ENCODE measurements at regions not wholly inside any gene's neighbourhood (a gene's known extent, or its start where the extent isn't known, plus 50 kb on each side); places are given as distances from the start of the nearest gene placed in this dataset.

DNA sequence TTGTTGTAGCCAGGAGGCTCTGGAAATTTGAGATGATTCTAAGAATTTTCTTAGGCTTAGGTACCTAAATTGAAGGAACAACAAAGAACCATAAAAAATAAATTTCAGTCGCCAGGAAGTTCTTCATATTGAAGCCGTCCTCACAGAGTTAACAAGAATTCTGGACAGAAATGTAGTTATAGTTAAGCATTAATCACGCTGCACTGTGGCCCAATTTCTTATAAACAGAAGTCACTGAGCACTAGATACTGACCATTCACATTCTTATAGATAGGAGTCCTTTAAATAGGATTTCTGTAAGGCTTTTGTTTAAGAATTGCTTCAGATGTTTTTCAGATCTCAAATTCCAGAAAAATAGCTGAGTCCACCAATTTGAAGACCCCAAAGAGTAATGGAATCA lies 256.2 kb upstream of the PITRM1 start:
- no peak for DNase-seq (ENCODE audit: low read depth in 2 of 2)

DNA sequence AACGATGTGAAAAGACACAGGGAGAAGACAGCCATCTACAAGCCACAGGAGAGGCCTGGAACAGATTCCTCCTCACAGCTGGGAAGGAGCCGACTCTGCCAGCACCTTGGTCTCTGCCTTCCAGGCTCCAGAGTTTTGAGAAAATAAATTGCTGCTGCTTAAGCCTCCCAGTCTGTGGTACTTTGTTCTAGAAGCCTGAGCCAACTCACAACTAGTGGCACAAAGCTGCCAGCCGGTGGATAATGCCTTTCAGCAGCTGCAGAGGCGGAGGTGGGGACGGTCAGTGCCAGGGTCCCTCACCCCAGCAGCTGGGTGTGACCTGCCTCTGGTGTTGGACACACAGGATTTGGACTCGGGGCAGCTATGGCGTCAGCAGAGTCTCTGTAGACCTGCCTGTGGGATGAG lies 255.4 kb upstream of the PITRM1 start:
- DNase-seq (ENCODE audit: low read depth in 2 of 2) = no peak

GRCh38 chr10:3427347-3427746 lies 254.8 kb upstream of the PITRM1 start:
- peak in 1 of 2 experiments; percentile 32 for DNase-seq (ENCODE audit: low read depth in 2 of 2)

DNA sequence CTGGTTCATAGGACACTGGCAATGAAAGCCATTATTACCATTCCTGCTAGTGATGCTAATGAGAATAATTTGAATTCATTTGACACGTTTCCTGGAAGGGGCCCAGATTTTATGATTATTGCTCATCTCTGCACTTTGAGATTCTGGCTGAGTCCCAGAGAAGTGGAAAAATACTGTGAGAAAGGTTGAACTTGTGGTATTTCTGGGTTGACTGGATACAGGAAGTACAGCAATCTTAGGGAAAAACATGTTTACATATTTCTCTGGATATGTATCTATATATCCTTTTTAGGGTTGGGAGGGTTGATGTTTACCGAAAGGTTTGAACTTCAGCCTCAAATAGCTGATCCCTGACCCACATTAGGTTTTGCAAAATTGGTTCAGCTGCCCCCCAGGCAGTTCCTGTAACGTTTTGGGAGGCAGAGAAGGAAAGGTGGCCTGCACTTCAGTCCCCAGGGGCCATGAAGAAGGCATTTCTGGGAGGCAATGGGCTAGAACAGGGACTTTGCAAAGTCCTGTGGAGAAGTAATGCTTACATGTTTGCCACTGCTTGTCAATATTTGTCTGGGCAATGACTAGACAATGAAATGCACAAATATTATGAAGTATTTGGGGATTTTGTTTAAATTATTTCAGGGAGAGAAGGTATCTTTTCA lies 253.7 kb upstream of the PITRM1 start:
- peak; percentile 91 to 92 for DNase-seq (ENCODE audit: low read depth in 2 of 2)

DNA sequence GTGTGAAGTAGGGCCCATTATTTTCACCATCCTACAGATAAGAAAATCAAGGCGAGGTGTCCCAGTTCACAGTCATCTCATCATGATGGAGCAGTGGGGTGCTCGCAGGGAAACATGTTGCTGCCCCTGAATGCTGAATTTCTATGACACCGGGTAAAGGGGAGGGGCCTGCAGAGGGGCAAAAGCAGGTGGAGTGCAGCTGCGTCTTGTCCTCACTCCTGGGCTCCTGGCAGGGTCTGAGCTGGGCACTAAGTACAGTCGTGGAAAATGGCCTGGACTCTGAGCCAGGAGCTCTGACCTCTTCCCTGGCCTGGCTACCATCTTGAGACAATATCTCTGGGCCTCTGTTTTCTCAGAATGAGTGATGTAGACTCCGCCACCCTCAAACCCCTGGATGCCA lies 253.1 kb upstream of the PITRM1 start:
- no peak for DNase-seq (ENCODE audit: low read depth in 2 of 2)

- no peak for DNase-seq (ENCODE audit: low read depth in 2 of 2)
Measured at GRCh38 chr10:3425261-3425660, 252.7 kb upstream of the PITRM1 start.

- no peak for DNase-seq (ENCODE audit: low read depth in 2 of 2)
Measured at GRCh38 chr10:3424111-3424851, 251.7 kb upstream of the PITRM1 start.

GRCh38 chr10:3423384-3423783 lies 250.8 kb upstream of the PITRM1 start:
- DNase-seq (ENCODE audit: low read depth in 2 of 2) = no peak

- no peak for DNase-seq (ENCODE audit: low read depth in 2 of 2)
Measured at GRCh38 chr10:3422282-3422681, 249.7 kb upstream of the PITRM1 start.

DNA sequence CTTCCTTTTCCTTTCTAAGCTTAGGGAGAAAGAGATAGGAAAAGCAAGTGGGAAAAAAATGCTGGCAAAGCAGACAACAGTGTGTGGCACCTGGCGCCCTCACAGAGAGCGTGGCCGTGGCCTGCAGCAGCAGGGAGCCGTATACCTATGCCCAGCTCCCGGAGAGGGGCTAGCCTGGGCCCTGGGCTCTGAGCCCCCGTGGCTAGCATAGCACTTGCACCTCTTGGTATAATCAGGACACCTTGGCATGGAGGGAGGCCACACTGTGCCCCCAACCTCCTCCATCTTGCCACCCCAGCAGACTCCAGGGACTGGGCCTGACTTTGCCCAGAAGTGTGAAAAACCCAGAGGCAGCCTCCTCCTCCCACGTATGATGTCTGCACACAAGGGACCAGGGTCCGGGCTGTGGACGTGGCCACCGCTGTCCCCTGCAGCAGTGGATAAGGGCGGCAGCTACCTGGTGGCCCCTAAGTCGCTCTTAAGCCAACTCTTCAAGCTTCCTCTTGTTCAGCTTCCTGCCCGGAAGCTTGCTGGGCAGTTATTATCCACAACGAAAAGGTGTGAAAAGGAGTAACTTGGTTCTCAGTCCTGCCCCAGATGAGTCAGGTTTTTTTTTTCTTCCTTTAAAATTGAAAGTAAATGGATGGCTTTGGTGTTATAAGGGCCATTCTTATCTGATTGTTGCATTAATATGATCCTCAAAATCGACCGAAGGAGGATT lies 249.1 kb upstream of the PITRM1 start:
- DNase-seq (ENCODE audit: low read depth in 2 of 2) = no peak

GRCh38 chr10:3420527-3421469 lies 248.2 kb upstream of the PITRM1 start:
- DNase-seq (ENCODE audit: low read depth in 2 of 2) = no peak

DNA sequence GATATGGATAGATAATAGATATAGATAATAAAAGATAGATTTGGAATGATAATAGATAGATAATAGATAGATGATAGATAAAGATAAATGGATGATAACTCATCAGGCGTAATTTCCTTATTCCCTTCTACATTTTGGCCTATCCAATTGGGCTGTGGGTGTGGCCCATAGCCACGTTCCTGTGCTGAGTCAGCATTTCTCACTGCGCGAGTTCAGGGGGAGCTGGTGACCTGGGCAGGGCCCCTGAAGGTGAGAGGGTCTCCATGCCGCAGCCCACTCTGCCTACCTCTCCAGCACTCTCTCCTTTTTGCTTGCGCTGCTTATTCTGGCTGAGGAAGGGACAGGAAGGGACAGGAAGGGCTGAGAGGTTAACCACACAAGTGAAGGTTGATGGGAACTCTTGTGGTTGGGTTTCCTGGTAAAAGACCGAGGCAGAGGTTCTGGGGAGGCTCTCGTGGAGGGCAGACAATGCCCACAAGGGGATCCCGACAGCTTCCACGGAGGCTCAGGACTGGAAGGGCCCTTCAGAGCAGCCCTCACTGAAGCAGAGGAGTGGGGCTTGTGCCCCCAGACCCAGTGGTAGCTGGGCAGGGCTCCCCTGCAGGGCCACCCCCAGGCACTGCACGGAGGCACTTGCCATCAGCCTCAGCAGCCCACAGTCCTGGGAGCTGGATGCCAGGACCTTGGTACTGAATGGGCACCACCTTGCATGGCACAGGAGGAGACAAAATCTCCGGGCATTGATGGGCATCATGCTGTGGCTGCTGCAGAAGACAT lies 247.3 kb upstream of the PITRM1 start:
- no peak for DNase-seq (ENCODE audit: low read depth in 2 of 2)

- DNase-seq (ENCODE audit: low read depth in 2 of 2) = no peak
Measured at GRCh38 chr10:3418926-3419325, 246.3 kb upstream of the PITRM1 start.

GRCh38 chr10:3418041-3418754 lies 245.6 kb upstream of the PITRM1 start:
- DNase-seq (ENCODE audit: low read depth in 2 of 2) = no peak

DNA sequence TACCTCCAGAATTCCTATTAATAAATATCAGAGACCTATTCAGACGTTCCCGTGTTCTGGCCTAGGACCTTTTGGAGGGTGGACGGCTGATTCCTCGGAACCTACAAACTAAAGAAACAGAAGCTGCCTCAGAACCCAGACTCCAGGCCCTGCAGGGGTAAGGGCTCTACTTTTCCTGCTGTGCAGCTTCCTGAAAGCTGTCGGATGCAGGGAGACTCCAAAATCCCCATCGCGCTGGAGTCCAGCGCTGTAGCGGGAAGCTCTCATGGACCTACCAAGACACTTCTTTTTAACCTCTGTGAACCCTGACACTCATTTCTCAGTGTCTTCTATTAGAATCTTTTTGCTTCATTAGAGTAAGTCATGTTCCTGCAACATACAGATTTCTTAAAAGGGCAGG lies 244.5 kb upstream of the PITRM1 start:
- DNase-seq (ENCODE audit: low read depth in 2 of 2) = no peak

- no peak for DNase-seq (ENCODE audit: low read depth in 2 of 2)
Measured at GRCh38 chr10:3415878-3416605, 243.5 kb upstream of the PITRM1 start.

GRCh38 chr10:3415038-3415736 lies 242.6 kb upstream of the PITRM1 start:
- DNase-seq (ENCODE audit: low read depth in 2 of 2) = no peak

DNA sequence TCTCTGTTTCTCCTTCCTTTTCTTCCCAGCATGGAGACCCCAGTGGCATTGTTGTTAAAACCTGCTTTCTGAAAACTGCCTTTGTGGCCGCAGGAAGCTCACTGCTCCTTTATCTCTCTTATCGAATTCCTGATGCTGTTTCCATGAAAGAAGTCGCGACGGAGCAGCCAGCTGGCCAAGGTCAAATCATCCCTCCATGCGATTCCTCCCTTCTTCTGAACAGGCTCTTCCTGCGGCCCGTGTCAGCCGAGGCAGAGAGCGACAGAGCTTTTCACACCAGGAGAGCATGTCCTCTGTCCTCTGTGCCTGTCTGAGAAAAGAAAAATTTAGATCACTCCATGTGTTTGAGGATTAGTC lies 242.1 kb upstream of the PITRM1 start:
- DNase-seq (ENCODE audit: low read depth in 2 of 2) = no peak

All from fibroblast of skin of left biceps (primary cell).